T-helper 17 cell (primary cell): ENCODE measurements at regions not wholly inside any gene's neighbourhood (a gene's known extent, or its start where the extent isn't known, plus 50 kb on each side); places are given as distances from the start of the nearest gene placed in this dataset.

Experiments
- ATAC-seq: fragments of 150-1000 bp; cut with Tn5 transposase; 2 replicates; pipeline ENCODE4 v1.10.0; 2021; ENCODE audit warnings: mild to moderate bottlenecking, moderate library complexity
- DNase-seq, 3 donors: peaks; one replicate each; pipeline versions ENCODE4 v3.0.0 to v3.0.0-alpha.2; 2020 to 2021
- H3K9me3 ChIP-seq: one replicate; pipeline ENCODE4 v1.7.0; 2013; ENCODE audit warnings: low read length, mild to moderate bottlenecking; ENCODE audit not compliant: control insufficient read depth, poor library complexity, severe bottlenecking
- H3K27ac Mint-ChIP-seq: one replicate; pipeline ENCODE4 v1.8.0; 2022; ENCODE audit warnings: mild to moderate bottlenecking, moderate library complexity, mixed read lengths
- H3K27me3 Mint-ChIP-seq: one replicate; pipeline ENCODE4 v1.8.0; 2022; ENCODE audit warnings: mixed read lengths
- H3K36me3 Mint-ChIP-seq: one replicate; pipeline ENCODE4 v1.8.0; 2022; ENCODE audit warnings: low read depth, mixed read lengths
- H3K4me1 Mint-ChIP-seq: one replicate; pipeline ENCODE4 v1.8.0; 2022; ENCODE audit warnings: mild to moderate bottlenecking, mixed read lengths
- H3K4me3 Mint-ChIP-seq: one replicate; pipeline ENCODE4 v1.8.0; 2022; ENCODE audit warnings: mild to moderate bottlenecking, moderate library complexity, mixed read lengths

- Mint-ChIP-seq H3K4me1 (no peaks in the 10 kb centered on the region), H3K36me3 (no peaks in the 10 kb centered on the region), H3K27ac (no peak overlapping the region), H3K4me3 (no peak overlapping the region), H3K27me3 (peaks cover 5% of the 10 kb centered on the region)
- no peaks in the 10 kb centered on the region for H3K9me3 ChIP-seq
- no peak for DNase-seq
- ATAC-seq = no peak
These were observed 144.0 kb upstream of the PJA1 start for GRCh38 chrX:69309074-69309792.

GRCh38 chrX:69307756-69308155 lies 142.5 kb upstream of the PJA1 start:
- DNase-seq = no peak
- no peak for ATAC-seq
- Mint-ChIP-seq H3K36me3 (peaks cover 2% of the 10 kb centered on the region), H3K27me3 (peaks cover 17% of the 10 kb centered on the region), H3K4me3 (no peak overlapping the region), H3K4me1 (no peaks in the 10 kb centered on the region), H3K27ac (no peak overlapping the region)
- no peaks in the 10 kb centered on the region for H3K9me3 ChIP-seq

GRCh38 chrX:69307029-69307428 lies 141.8 kb upstream of the PJA1 start:
- DNase-seq = no peak
- ATAC-seq = no peak
- H3K9me3 ChIP-seq = no peaks in the 10 kb centered on the region
- Mint-ChIP-seq H3K4me1 (peaks cover 4% of the 10 kb centered on the region), H3K4me3 (no peak overlapping the region), H3K36me3 (peaks cover 4% of the 10 kb centered on the region), H3K27ac (no peak overlapping the region), H3K27me3 (peaks cover 24% of the 10 kb centered on the region)

- no peak for DNase-seq
- no peak overlapping the region for H3K4me3 Mint-ChIP-seq
These were observed 140.8 kb upstream of the PJA1 start for GRCh38 chrX:69306063-69306404.

GRCh38 chrX:69305333-69306062 lies 140.2 kb upstream of the PJA1 start:
- H3K4me1 Mint-ChIP-seq = peaks cover 4% of the 10 kb centered on the region
- DNase-seq (no peak), ATAC-seq (no peak)
- peaks cover 4% of the 10 kb centered on the region for H3K36me3 Mint-ChIP-seq
- H3K27me3 Mint-ChIP-seq = peaks cover 25% of the 10 kb centered on the region
- no peaks in the 10 kb centered on the region for H3K9me3 ChIP-seq
- H3K4me3 Mint-ChIP-seq = no peak overlapping the region
- H3K27ac Mint-ChIP-seq = no peak overlapping the region

More at GRCh38 chrX:69306063-69306404, 140.8 kb upstream of the PJA1 start:
- peaks cover 4% of the 10 kb centered on the region for H3K4me1 Mint-ChIP-seq
- peaks cover 25% of the 10 kb centered on the region for H3K27me3 Mint-ChIP-seq
- H3K9me3 ChIP-seq = no peaks in the 10 kb centered on the region
- no peak overlapping the region for H3K27ac Mint-ChIP-seq
- ATAC-seq = no peak
- H3K36me3 Mint-ChIP-seq = peaks cover 4% of the 10 kb centered on the region

- H3K4me1 Mint-ChIP-seq = peaks cover 4% of the 10 kb centered on the region
- H3K36me3 Mint-ChIP-seq = peaks cover 4% of the 10 kb centered on the region
- DNase-seq (no peak), ATAC-seq (no peak)
- H3K27ac Mint-ChIP-seq = no peak overlapping the region
- peaks cover 25% of the 10 kb centered on the region for H3K27me3 Mint-ChIP-seq
- no peaks in the 10 kb centered on the region for H3K9me3 ChIP-seq
- H3K4me3 Mint-ChIP-seq = no peak overlapping the region
These were observed 138.0 kb upstream of the PJA1 start for GRCh38 chrX:69303231-69303630.

- peaks cover 20% of the 10 kb centered on the region for H3K27me3 Mint-ChIP-seq
- H3K9me3 ChIP-seq = no peaks in the 10 kb centered on the region
- H3K4me1 Mint-ChIP-seq = peaks cover 4% of the 10 kb centered on the region
- no peak overlapping the region for H3K27ac Mint-ChIP-seq
- H3K36me3 Mint-ChIP-seq = peaks cover 4% of the 10 kb centered on the region
- H3K4me3 Mint-ChIP-seq = no peak overlapping the region
- DNase-seq = no peak
- ATAC-seq = no peak
These were observed 134.9 kb upstream of the PJA1 start for GRCh38 chrX:69299951-69300714.

GRCh38 chrX:69299285-69299684 lies 134.0 kb upstream of the PJA1 start:
- H3K4me3 Mint-ChIP-seq = no peak overlapping the region
- no peak overlapping the region for H3K27ac Mint-ChIP-seq
- DNase-seq = no peak
- peaks cover 20% of the 10 kb centered on the region for H3K27me3 Mint-ChIP-seq
- no peaks in the 10 kb centered on the region for H3K9me3 ChIP-seq
- H3K4me1 Mint-ChIP-seq = peaks cover 4% of the 10 kb centered on the region
- peaks cover 4% of the 10 kb centered on the region for H3K36me3 Mint-ChIP-seq
- ATAC-seq = no peak

- peaks cover 2% of the 10 kb centered on the region for H3K36me3 Mint-ChIP-seq
- H3K4me3 Mint-ChIP-seq = no peak overlapping the region
- no peak overlapping the region for H3K27ac Mint-ChIP-seq
- peaks cover 4% of the 10 kb centered on the region for H3K4me1 Mint-ChIP-seq
- ATAC-seq (no peak), DNase-seq (no peak)
- no peaks in the 10 kb centered on the region for H3K9me3 ChIP-seq
- peaks cover 14% of the 10 kb centered on the region for H3K27me3 Mint-ChIP-seq
These were observed 133.3 kb upstream of the PJA1 start for GRCh38 chrX:69298466-69299140.

DNA sequence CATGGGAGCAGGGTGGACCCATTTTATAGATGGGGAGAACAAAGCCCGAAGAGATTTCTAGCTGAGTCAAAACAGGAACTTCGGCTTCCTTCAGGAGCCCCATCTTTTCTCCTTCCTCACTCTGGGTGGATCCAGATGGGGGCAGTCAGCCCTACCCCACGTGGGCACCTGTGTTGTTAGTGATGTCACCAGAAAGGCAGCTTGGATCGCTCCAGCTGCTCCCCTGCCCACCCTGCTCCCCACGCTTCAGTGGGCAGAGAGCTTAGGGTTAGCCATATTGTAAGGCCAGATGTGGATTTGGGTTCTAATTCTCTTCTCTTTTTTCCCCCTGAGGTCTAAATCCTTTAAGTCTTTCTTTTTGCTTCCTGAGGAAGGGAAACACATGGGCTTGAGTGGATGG lies 132.3 kb upstream of the PJA1 start:
- H3K4me3 Mint-ChIP-seq = no peak overlapping the region
- no peak for DNase-seq

DNA sequence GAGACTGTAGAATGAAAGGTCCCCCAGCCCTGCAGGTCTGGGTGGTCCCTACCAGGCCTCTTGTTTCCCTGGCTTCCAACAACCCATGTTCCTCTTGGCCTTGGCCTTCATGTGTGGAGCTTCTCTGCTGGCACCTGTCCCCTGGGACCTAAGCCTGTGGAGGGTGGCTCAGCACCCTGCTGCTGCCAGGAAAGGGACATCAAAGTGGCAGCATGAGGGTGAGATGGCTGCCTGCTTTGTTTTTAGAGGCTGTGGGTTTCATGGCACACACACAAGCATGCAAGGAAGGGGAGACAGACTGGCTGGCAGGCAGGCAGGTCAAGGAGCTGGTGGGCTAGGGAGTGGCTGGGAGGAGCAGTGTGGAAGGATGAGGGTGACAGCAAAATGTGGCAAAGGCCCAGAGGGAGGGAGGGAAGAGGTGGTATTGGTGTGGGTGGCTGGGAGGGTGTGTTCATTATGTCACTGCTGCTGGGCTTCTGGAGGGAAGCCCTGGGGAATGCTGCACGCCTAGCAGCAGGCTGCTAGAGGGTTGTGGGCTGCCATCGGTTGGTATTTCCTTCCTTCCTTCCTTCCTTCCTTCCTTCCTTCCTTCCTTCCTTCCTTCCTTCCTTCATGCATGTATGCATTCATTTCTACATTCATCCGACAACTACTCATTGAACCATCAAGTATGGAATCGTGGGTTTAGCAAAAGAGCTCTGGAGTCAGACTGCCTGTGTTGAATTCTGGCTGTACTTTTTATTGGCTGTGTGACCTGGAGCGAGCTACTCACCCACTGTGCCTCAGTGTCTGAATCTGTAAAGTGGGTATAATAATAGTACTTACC lies 128.7 kb upstream of the PJA1 start:
- H3K4me3 Mint-ChIP-seq = no peak overlapping the region

More for the DNA sequence above, 132.3 kb upstream of the PJA1 start:
- Mint-ChIP-seq H3K4me1 (peaks cover 3% of the 10 kb centered on the region), H3K27me3 (peaks cover 5% of the 10 kb centered on the region), H3K27ac (no peak overlapping the region), H3K36me3 (peaks cover 1% of the 10 kb centered on the region)
- H3K9me3 ChIP-seq = no peaks in the 10 kb centered on the region
- no peak for ATAC-seq

GRCh38 chrX:69291116-69291515 lies 125.9 kb upstream of the PJA1 start:
- no peaks in the 10 kb centered on the region for H3K36me3 Mint-ChIP-seq
- no peak overlapping the region for H3K4me3 Mint-ChIP-seq
- ATAC-seq (no peak), DNase-seq (no peak)
- no peaks in the 10 kb centered on the region for H3K4me1 Mint-ChIP-seq
- H3K9me3 ChIP-seq = no peaks in the 10 kb centered on the region
- no peaks in the 10 kb centered on the region for H3K27me3 Mint-ChIP-seq
- H3K27ac Mint-ChIP-seq = no peak overlapping the region

More for the DNA sequence above, 128.7 kb upstream of the PJA1 start:
- H3K4me1 Mint-ChIP-seq = no peaks in the 10 kb centered on the region
- no peak overlapping the region for H3K27ac Mint-ChIP-seq
- ATAC-seq (no peak), DNase-seq (no peak)
- no peaks in the 10 kb centered on the region for H3K9me3 ChIP-seq
- H3K27me3 Mint-ChIP-seq = no peaks in the 10 kb centered on the region
- no peaks in the 10 kb centered on the region for H3K36me3 Mint-ChIP-seq
